Natural killer cell treated with Interleukin-12 subunit alpha and Interleukin-12 subunit beta and Interleukin-15 and Interleukin-18, amount 100 ng/mL, for 72 hours (primary cell): ENCODE measurements at regions not wholly inside any gene's neighbourhood (a gene's known extent, or its start where the extent isn't known, plus 50 kb on each side); places are given as distances from the start of the nearest gene placed in this dataset.

Experiments
- ATAC-seq, 2 donors: fragments of 150-1000 bp; cut with Tn5 transposase in 1 of 2; sonication (Bioruptor Pico), chemical (Tn5 transposase) in 1 of 2; 2 replicates each; pipeline ENCODE4 v1.10.0; 2021
- DNase-seq: peaks from one replicate; pipeline ENCODE4 v3.0.0; 2022; ENCODE audit warnings: low spot score
- H3K27ac Mint-ChIP-seq, 2 donors: 1 replicate in 1 of 2; 2 replicates in 1 of 2; pipeline ENCODE4 v1.8.0; 2022; ENCODE audit warnings: mixed read lengths in 2 of 2, mild to moderate bottlenecking in 1 of 2, moderate library complexity in 1 of 2
- H3K27me3 Mint-ChIP-seq, 2 donors: 1 replicate in 1 of 2; 2 replicates in 1 of 2; pipeline ENCODE4 v1.8.0; 2022; ENCODE audit warnings: mixed read lengths in 2 of 2
- H3K36me3 Mint-ChIP-seq: one replicate; pipeline ENCODE4 v1.8.0; 2022; ENCODE audit warnings: mixed read lengths
- H3K4me1 Mint-ChIP-seq, 2 donors: 1 replicate in 1 of 2; 2 replicates in 1 of 2; pipeline ENCODE4 v1.8.0; 2022; ENCODE audit warnings: low read depth in 2 of 2, mixed read lengths in 2 of 2, mild to moderate bottlenecking in 1 of 2
- H3K4me3 Mint-ChIP-seq: one replicate; pipeline ENCODE4 v1.8.0; 2022; ENCODE audit warnings: mixed read lengths
- H3K9me3 Mint-ChIP-seq: 2 replicates; pipeline ENCODE4 v1.8.0; 2022; ENCODE audit warnings: mixed read lengths

- H3K27ac Mint-ChIP-seq: no peak overlapping the region
- H3K36me3 Mint-ChIP-seq: no peaks in the 10 kb centered on the region
- DNase-seq (peak; percentile 79), ATAC-seq (peak; percentile 83 to 85)
- H3K9me3 Mint-ChIP-seq: no peaks in the 10 kb centered on the region
- H3K4me3 Mint-ChIP-seq: no peak overlapping the region
- H3K27me3 Mint-ChIP-seq: peaks cover 20 to 24% of the 10 kb centered on the region in 2 donors
- peaks cover 10 to 19% of the 10 kb centered on the region in 2 donors for H3K4me1 Mint-ChIP-seq
Measured at GRCh38 chr9:113657765-113658544, 194.4 kb downstream of the RGS3 start.

GRCh38 chr9:113658545-113658895 lies 195.0 kb downstream of the RGS3 start:
- DNase-seq: no peak
- Mint-ChIP-seq H3K27me3 (peaks cover 24 to 28% of the 10 kb centered on the region in 2 donors), H3K36me3 (no peaks in the 10 kb centered on the region), H3K4me3 (no peak overlapping the region), H3K27ac (no peak overlapping the region), H3K9me3 (no peaks in the 10 kb centered on the region), H3K4me1 (peaks cover 10 to 19% of the 10 kb centered on the region in 2 donors)
- ATAC-seq: no peak

- no peak for DNase-seq
- Mint-ChIP-seq H3K4me3 (no peak overlapping the region), H3K9me3 (no peaks in the 10 kb centered on the region), H3K27me3 (peaks cover 24 to 28% of the 10 kb centered on the region in 2 donors), H3K4me1 (peaks cover 10 to 19% of the 10 kb centered on the region in 2 donors), H3K27ac (peak overlapping the region in 1 of 2 donors; percentile 15), H3K36me3 (no peaks in the 10 kb centered on the region)
- ATAC-seq: no peak
Measured at GRCh38 chr9:113659039-113659438, 195.5 kb downstream of the RGS3 start.

- H3K4me1 Mint-ChIP-seq: peaks cover 10 to 19% of the 10 kb centered on the region in 2 donors
- H3K27me3 Mint-ChIP-seq: peaks cover 24 to 28% of the 10 kb centered on the region in 2 donors
- no peaks in the 10 kb centered on the region for H3K36me3 Mint-ChIP-seq
- ATAC-seq (no peak), DNase-seq (no peak)
- H3K9me3 Mint-ChIP-seq: no peaks in the 10 kb centered on the region
- H3K27ac Mint-ChIP-seq: peak overlapping the region in 1 of 2 donors; percentile 15
- H3K4me3 Mint-ChIP-seq: no peak overlapping the region
Measured at GRCh38 chr9:113659740-113660139, 196.2 kb downstream of the RGS3 start.

GRCh38 chr9:113660196-113660595 lies 196.7 kb downstream of the RGS3 start:
- ATAC-seq (no peak), DNase-seq (no peak)
- no peak overlapping the region for H3K27ac Mint-ChIP-seq
- no peak overlapping the region for H3K4me3 Mint-ChIP-seq
- H3K27me3 Mint-ChIP-seq: peaks cover 24 to 28% of the 10 kb centered on the region in 2 donors
- no peaks in the 10 kb centered on the region for H3K36me3 Mint-ChIP-seq
- H3K4me1 Mint-ChIP-seq: peaks cover 10 to 17% of the 10 kb centered on the region in 2 donors
- no peaks in the 10 kb centered on the region for H3K9me3 Mint-ChIP-seq

DNA sequence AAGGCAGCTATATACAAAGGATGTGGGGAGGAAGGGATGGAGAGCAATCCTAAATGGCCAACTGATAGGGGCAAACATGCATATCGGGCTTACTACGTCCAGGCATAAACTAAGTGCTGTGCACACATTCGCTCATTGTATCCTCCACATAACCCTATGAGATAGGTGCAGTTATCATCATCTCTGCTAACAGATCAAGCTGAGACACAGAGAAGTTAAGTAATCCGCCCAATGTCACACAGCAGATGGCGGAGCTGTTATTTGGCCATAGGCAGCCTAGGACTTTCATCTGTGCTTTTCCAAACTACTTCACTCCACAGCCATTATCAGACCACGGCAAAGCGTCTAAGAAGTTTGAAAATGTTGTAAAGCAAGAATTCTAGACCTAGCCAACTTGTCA lies 197.5 kb downstream of the RGS3 start:
- Mint-ChIP-seq H3K9me3 (no peaks in the 10 kb centered on the region), H3K27me3 (peaks cover 24 to 28% of the 10 kb centered on the region in 2 donors), H3K4me1 (peaks cover 10 to 12% of the 10 kb centered on the region in 2 donors), H3K27ac (no peak overlapping the region), H3K4me3 (no peak overlapping the region), H3K36me3 (no peaks in the 10 kb centered on the region)
- ATAC-seq (no peak), DNase-seq (no peak)

GRCh38 chr9:113664181-113664875 lies 200.8 kb downstream of the RGS3 start:
- no peak for ATAC-seq

GRCh38 chr9:113665064-113665463 lies 201.5 kb downstream of the RGS3 start:
- Mint-ChIP-seq H3K27me3 (peaks cover 12 to 22% of the 10 kb centered on the region in 2 donors), H3K4me3 (no peak overlapping the region), H3K36me3 (no peaks in the 10 kb centered on the region), H3K27ac (no peak overlapping the region), H3K4me1 (no peaks in the 10 kb centered on the region), H3K9me3 (no peaks in the 10 kb centered on the region)
- peak; percentile 2 for DNase-seq
- no peak for ATAC-seq

More at GRCh38 chr9:113664181-113664875, 200.8 kb downstream of the RGS3 start:
- Mint-ChIP-seq H3K27ac (no peak overlapping the region), H3K4me3 (no peak overlapping the region), H3K9me3 (no peaks in the 10 kb centered on the region), H3K36me3 (no peaks in the 10 kb centered on the region), H3K27me3 (peaks cover 19 to 30% of the 10 kb centered on the region in 2 donors), H3K4me1 (no peaks in the 10 kb centered on the region)
- peak; percentile 18 for DNase-seq

- Mint-ChIP-seq H3K4me3 (no peak overlapping the region), H3K9me3 (no peaks in the 10 kb centered on the region), H3K27me3 (peaks cover 5 to 15% of the 10 kb centered on the region in 2 donors), H3K4me1 (no peaks in the 10 kb centered on the region), H3K36me3 (no peaks in the 10 kb centered on the region), H3K27ac (no peak overlapping the region)
- ATAC-seq (no peak), DNase-seq (peak; percentile 55)
Measured at GRCh38 chr9:113665756-113666155, 202.2 kb downstream of the RGS3 start.

DNA sequence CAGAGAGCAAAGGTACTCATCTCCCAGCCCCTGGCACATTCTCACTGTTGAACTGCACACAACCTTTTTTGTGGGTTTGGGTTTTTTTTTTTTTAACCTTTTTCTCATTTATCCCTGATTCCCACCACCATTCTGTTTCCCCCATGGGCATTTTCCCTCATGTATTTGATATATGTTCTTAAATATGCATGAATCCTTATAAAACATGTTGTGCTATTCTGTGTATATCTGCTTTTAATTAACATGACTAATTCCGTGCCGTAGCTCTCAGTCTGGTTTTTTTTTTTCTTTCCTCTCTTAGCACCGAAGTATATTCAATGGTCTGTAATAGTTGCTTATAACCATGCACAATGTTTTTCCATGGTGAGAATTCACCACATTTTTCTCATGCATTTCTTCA lies 204.5 kb downstream of the RGS3 start:
- DNase-seq (no peak), ATAC-seq (no peak)
- Mint-ChIP-seq H3K36me3 (no peaks in the 10 kb centered on the region), H3K4me1 (no peaks in the 10 kb centered on the region), H3K27ac (no peak overlapping the region), H3K9me3 (no peaks in the 10 kb centered on the region), H3K27me3 (peaks cover 3 to 10% of the 10 kb centered on the region in 2 donors), H3K4me3 (no peak overlapping the region)

DNA sequence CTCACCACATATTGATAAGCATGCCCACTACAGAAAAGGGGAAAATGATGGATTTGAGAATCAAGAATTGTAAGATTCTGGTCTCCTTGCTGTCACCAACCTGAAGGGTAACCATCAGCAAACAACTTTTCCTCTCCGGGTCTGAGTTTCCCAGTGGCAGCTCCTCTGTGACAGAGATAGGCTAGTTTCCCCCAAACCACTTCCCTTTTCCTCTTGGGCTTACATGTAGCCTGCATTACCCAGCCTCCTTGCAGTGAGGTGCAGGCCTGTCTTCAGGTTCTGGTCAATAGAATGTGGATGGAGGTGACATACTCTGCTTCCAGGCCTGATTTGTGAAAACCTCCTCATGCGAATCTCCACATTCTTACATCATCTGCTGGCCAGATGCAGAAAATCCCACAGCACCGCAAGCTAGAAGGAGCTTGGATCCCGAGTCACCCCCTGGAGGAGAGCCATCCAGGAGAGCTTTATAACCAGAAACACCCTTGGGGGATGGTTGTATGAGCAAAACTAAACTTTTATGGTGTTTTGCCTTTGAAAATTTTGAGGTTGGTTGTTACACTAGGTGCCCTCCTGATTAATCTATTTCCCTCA lies 206.1 kb downstream of the RGS3 start:
- Mint-ChIP-seq H3K36me3 (no peaks in the 10 kb centered on the region), H3K4me1 (no peaks in the 10 kb centered on the region), H3K27me3 (peaks cover 7 to 16% of the 10 kb centered on the region in 2 donors), H3K27ac (no peak overlapping the region), H3K9me3 (no peaks in the 10 kb centered on the region), H3K4me3 (no peak overlapping the region)
- DNase-seq: no peak
- ATAC-seq: no peak

- no peaks in the 10 kb centered on the region for H3K36me3 Mint-ChIP-seq
- no peaks in the 10 kb centered on the region for H3K9me3 Mint-ChIP-seq
- H3K4me1 Mint-ChIP-seq: no peaks in the 10 kb centered on the region
- H3K27ac Mint-ChIP-seq: no peak overlapping the region
- H3K4me3 Mint-ChIP-seq: no peak overlapping the region
- H3K27me3 Mint-ChIP-seq: peaks cover 10 to 14% of the 10 kb centered on the region in 2 donors
- ATAC-seq: no peak
- DNase-seq: no peak
Measured at GRCh38 chr9:113673726-113674125, 202.4 kb upstream of the ZNF618 start.

DNA sequence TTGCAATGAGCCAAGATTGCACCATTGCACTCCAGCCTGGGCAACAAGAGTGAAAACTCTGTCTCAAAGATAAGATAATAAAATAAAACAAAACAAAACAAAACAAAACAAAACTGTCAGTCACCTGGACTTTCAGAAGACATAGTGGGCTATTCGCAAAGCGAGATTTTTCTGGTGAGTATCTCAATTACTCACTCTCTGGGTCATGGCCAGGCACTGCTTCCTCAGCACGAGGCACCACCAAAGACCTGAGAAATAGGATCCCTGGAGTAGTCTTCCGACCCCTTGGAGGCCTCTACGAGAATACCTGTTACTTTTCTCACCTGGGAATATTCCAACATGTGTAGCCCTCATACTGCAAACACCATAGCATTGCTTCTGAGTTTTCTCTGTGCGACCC lies 201.7 kb upstream of the ZNF618 start:
- H3K27ac Mint-ChIP-seq: no peak overlapping the region
- no peaks in the 10 kb centered on the region for H3K36me3 Mint-ChIP-seq
- no peaks in the 10 kb centered on the region for H3K4me1 Mint-ChIP-seq
- ATAC-seq (no peak), DNase-seq (no peak)
- no peaks in the 10 kb centered on the region for H3K9me3 Mint-ChIP-seq
- no peak overlapping the region for H3K4me3 Mint-ChIP-seq
- H3K27me3 Mint-ChIP-seq: peaks cover 10 to 16% of the 10 kb centered on the region in 2 donors

GRCh38 chr9:113675475-113675941 lies 200.6 kb upstream of the ZNF618 start:
- H3K27me3 Mint-ChIP-seq: peaks cover 10 to 18% of the 10 kb centered on the region in 2 donors
- H3K36me3 Mint-ChIP-seq: no peaks in the 10 kb centered on the region
- ATAC-seq (peak; percentile 11 to 61), DNase-seq (no peak)
- no peaks in the 10 kb centered on the region for H3K4me1 Mint-ChIP-seq
- no peak overlapping the region for H3K27ac Mint-ChIP-seq
- H3K4me3 Mint-ChIP-seq: no peak overlapping the region
- no peaks in the 10 kb centered on the region for H3K9me3 Mint-ChIP-seq
